ENCODE measurements at regions not wholly inside any gene's neighbourhood (a gene's known extent, or its start where the extent isn't known, plus 50 kb on each side); places are given as distances from the start of the nearest gene placed in this dataset.

- no peak overlapping the region for H2AFZ ChIP-seq (ENCODE audit: low read length)
- no peak for DNase-seq
- no peak for ATAC-seq
- H3K9ac ChIP-seq (ENCODE audit: low read length) = no peak overlapping the region
- TF ChIP-seq CTCF (conservative IDR thresholded peaks at IDR 0.05; ENCODE audit: low read depth, low read length) (no peak), EZH2phosphoT487 (IDR thresholded peaks at IDR 0.05; ENCODE audit: borderline replicate concordance, low read length) (no peak), EZH2 (IDR thresholded peaks at IDR 0.05; ENCODE audit: low read length, unreplicated experiment) (no peak)
- no peaks in the 10 kb centered on the region for H3F3A ChIP-seq (ENCODE audit: low read length, unreplicated experiment)
- no peaks in the 10 kb centered on the region for H3K9me2 ChIP-seq (replicated peaks; ENCODE audit: low read length)
- H4K20me1 ChIP-seq (ENCODE audit: low read length) = no peaks in the 10 kb centered on the region
- BruUV-seq (replicated peaks) = no TSS peak
- H3K9me3 ChIP-seq (ENCODE audit: low read length) = no peaks in the 10 kb centered on the region
- intact Hi-C loops (cut with micrococcal nuclease) = no loop called here
- POLR2A ChIA-PET (ENCODE audit: unreplicated experiment) = no interaction called here
- H3K27me3 ChIP-seq (ENCODE audit: low read length) = no peaks in the 10 kb centered on the region
- no peaks in the 10 kb centered on the region for H3K79me2 ChIP-seq (ENCODE audit: low read length)
- H3K4me1 ChIP-seq (ENCODE audit: insufficient read depth, low read length) = no peaks in the 10 kb centered on the region
- no peak overlapping the region for H3K4me2 ChIP-seq (ENCODE audit: low read length)
- no peaks in the 10 kb centered on the region for H3K36me3 ChIP-seq (ENCODE audit: low read depth, low read length)
- no peak overlapping the region for H3K27ac ChIP-seq (ENCODE audit: low read length)
- no peak overlapping the region for H3K4me3 ChIP-seq (ENCODE audit: low read length)
- CTCF ChIA-PET = no interaction called here
Measured at GRCh38 chr12:89038831-89039512, 313.3 kb downstream of the DUSP6 start.

GRCh38 chr12:89033062-89033461, 319.2 kb downstream of the DUSP6 start:
- ChIA-PET POLR2A (ENCODE audit: unreplicated experiment) (no interaction called here), CTCF (no interaction called here)
- H2AFZ ChIP-seq (ENCODE audit: low read length) = no peak overlapping the region
- intact Hi-C loops (cut with micrococcal nuclease) = no loop called here
- ATAC-seq (no peak), DNase-seq (no peak)
- no peak overlapping the region for H3K27ac ChIP-seq (ENCODE audit: low read length)
- no peaks in the 10 kb centered on the region for H3F3A ChIP-seq (ENCODE audit: low read length, unreplicated experiment)
- no peaks in the 10 kb centered on the region for H3K36me3 ChIP-seq (ENCODE audit: low read depth, low read length)
- H3K9me2 ChIP-seq (replicated peaks; ENCODE audit: low read length) = no peaks in the 10 kb centered on the region
- BruUV-seq (replicated peaks) = no TSS peak
- TF ChIP-seq EZH2 (IDR thresholded peaks at IDR 0.05; ENCODE audit: low read length, unreplicated experiment) = no peak
- TF ChIP-seq CTCF (conservative IDR thresholded peaks at IDR 0.05; ENCODE audit: low read depth, low read length) = no peak
- no peak for TF ChIP-seq EZH2phosphoT487 (IDR thresholded peaks at IDR 0.05; ENCODE audit: borderline replicate concordance, low read length)
- no peaks in the 10 kb centered on the region for H4K20me1 ChIP-seq (ENCODE audit: low read length)
- no peak overlapping the region for H3K4me3 ChIP-seq (ENCODE audit: low read length)
- no peak overlapping the region for H3K9ac ChIP-seq (ENCODE audit: low read length)
- H3K4me1 ChIP-seq (ENCODE audit: insufficient read depth, low read length) = no peaks in the 10 kb centered on the region
- no peaks in the 10 kb centered on the region for H3K9me3 ChIP-seq (ENCODE audit: low read length)
- H3K79me2 ChIP-seq (ENCODE audit: low read length) = no peaks in the 10 kb centered on the region
- H3K4me2 ChIP-seq (ENCODE audit: low read length) = no peak overlapping the region
- no peaks in the 10 kb centered on the region for H3K27me3 ChIP-seq (ENCODE audit: low read length)

GRCh38 chr12:89029961-89030360, 322.3 kb downstream of the DUSP6 start:
- DNase-seq (no peak), ATAC-seq (no peak)
- no peak overlapping the region for H3K4me2 ChIP-seq (ENCODE audit: low read length)
- H3K4me3 ChIP-seq (ENCODE audit: low read length) = no peak overlapping the region
- no peaks in the 10 kb centered on the region for H3K36me3 ChIP-seq (ENCODE audit: low read depth, low read length)
- H3K27ac ChIP-seq (ENCODE audit: low read length) = no peak overlapping the region
- H3F3A ChIP-seq (ENCODE audit: low read length, unreplicated experiment) = no peaks in the 10 kb centered on the region
- ChIA-PET POLR2A (ENCODE audit: unreplicated experiment) (no interaction called here), CTCF (no interaction called here)
- no peak for TF ChIP-seq CTCF (conservative IDR thresholded peaks at IDR 0.05; ENCODE audit: low read depth, low read length)
- no peak for TF ChIP-seq EZH2 (IDR thresholded peaks at IDR 0.05; ENCODE audit: low read length, unreplicated experiment)
- no peak for TF ChIP-seq EZH2phosphoT487 (IDR thresholded peaks at IDR 0.05; ENCODE audit: borderline replicate concordance, low read length)
- H3K27me3 ChIP-seq (ENCODE audit: low read length) = no peaks in the 10 kb centered on the region
- no peaks in the 10 kb centered on the region for H3K4me1 ChIP-seq (ENCODE audit: insufficient read depth, low read length)
- no peak overlapping the region for H2AFZ ChIP-seq (ENCODE audit: low read length)
- H3K9me3 ChIP-seq (ENCODE audit: low read length) = no peaks in the 10 kb centered on the region
- no TSS peak for BruUV-seq (replicated peaks)
- H3K9me2 ChIP-seq (replicated peaks; ENCODE audit: low read length) = no peaks in the 10 kb centered on the region
- no peaks in the 10 kb centered on the region for H3K79me2 ChIP-seq (ENCODE audit: low read length)
- no peaks in the 10 kb centered on the region for H4K20me1 ChIP-seq (ENCODE audit: low read length)
- intact Hi-C loops (cut with micrococcal nuclease) = no loop called here
- H3K9ac ChIP-seq (ENCODE audit: low read length) = no peak overlapping the region
